WI38 (cell line): ENCODE measurements at regions not wholly inside any gene's neighbourhood (a gene's known extent, or its start where the extent isn't known, plus 50 kb on each side); places are given as distances from the start of the nearest gene placed in this dataset.

Source experiments
- H3K4me3 ChIP-seq: 2 replicates; pipeline ENCODE4 v1.5.1; 2011; ENCODE audit warnings: low read depth, mild to moderate bottlenecking, control low read depth, low read length
- CTCF ChIP-seq: IDR thresholded peaks from 2 replicates; pipeline ENCODE4 v1.5.1; 2012; ENCODE audit warnings: low read depth, mild to moderate bottlenecking, control low read depth, low read length

GRCh38 chr2:41981417-41981816, 66.4 kb upstream of the PKDCC start:
- H3K4me3 ChIP-seq = no peak overlapping the region
- no peak for TF ChIP-seq CTCF

GRCh38 chr2:41985573-41986095, 62.2 kb upstream of the PKDCC start:
- no peak for TF ChIP-seq CTCF
- no peak overlapping the region for H3K4me3 ChIP-seq

- no peak overlapping the region for H3K4me3 ChIP-seq
- TF ChIP-seq CTCF = no peak
Observed at GRCh38 chr2:41989501-41990180, 58.2 kb upstream of the PKDCC start.

- no peak overlapping the region for H3K4me3 ChIP-seq
- TF ChIP-seq CTCF = no peak
Observed at GRCh38 chr2:41990245-41990644, 57.6 kb upstream of the PKDCC start.

- TF ChIP-seq CTCF = no peak
- H3K4me3 ChIP-seq = no peak overlapping the region
Observed at GRCh38 chr2:41990688-41991087, 57.1 kb upstream of the PKDCC start.

- no peak overlapping the region for H3K4me3 ChIP-seq
- TF ChIP-seq CTCF = no peak
Observed at GRCh38 chr2:41992056-41992642, 55.7 kb upstream of the PKDCC start.

GRCh38 chr2:41992671-41993434, 55.0 kb upstream of the PKDCC start:
- TF ChIP-seq CTCF = no peak
- no peak overlapping the region for H3K4me3 ChIP-seq
